Endothelial cell of hepatic sinusoid (primary cell): ENCODE measurements at regions not wholly inside any gene's neighbourhood (a gene's known extent, or its start where the extent isn't known, plus 50 kb on each side); places are given as distances from the start of the nearest gene placed in this dataset.

ENCODE experiments used
- in situ Hi-C: cut with HindIII; loops from 2 replicates; pipeline ENCODE4 v1.10.0; 2017; ENCODE audit warnings: low sequenced_read_pairs

GRCh38 chr9:82284758-82285157 lies 296.2 kb downstream of the SPATA31D1 start:
- in situ Hi-C loops: no loop called here

GRCh38 chr9:82295181-82295580 lies 306.6 kb downstream of the SPATA31D1 start:
- in situ Hi-C loops: no loop called here

- in situ Hi-C loops: no loop called here
These were observed 311.3 kb downstream of the SPATA31D1 start for GRCh38 chr9:82299870-82300269.

DNA sequence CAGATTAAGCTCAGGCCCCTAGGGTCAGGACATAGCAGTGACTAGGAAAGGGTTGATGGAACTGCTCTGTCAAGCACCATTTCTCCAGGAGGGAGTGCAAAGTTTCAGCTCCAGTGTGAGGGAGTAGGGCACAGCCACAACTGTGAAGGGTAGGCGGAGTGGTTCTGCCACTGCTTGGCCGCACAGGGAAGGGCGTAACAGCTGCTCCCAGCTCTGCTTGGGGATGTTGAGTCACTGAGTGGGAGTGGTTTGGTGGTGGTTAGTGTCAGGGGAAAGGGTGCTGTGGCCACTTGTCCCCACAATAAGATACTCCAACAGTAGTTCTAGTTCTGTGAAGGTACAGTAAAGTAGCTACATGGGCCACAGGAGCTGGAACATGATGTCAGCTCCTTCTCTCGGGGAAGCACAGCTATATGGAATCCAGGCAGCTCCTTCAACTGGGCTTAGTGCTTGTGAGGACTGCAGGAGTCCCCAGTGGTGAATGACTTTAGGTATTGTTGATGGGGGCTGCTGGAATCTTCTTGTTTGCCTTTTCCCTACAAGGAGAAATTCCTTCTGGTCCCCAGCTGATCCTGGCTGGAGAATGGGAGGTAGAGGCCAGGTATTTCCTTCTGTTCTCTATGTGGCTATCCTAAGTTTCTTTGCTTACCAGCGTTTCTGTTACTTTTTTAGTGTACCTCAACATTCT lies 314.5 kb downstream of the SPATA31D1 start:
- in situ Hi-C loops: no loop called here

- in situ Hi-C loops: no loop called here
These were observed 320.3 kb downstream of the SPATA31D1 start for GRCh38 chr9:82308836-82309235.

DNA sequence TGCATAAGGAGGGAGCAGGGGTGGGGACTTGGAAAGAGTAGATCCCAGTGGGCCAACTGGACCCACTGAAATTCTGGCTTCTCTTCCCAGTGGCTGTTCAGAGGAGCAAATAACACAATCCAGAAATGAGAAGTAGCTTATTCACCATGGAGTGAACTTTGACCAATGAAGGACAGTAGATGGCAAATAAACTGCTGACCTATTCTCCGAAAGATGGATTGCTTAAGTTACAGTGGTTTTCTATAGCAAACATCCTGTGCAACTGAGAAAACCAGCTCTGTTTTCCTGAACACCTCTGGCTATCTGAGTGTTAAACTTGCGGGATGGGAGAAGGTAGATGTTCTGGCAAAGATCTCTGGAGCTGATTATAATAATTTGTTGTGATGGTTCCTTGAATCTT lies 325.1 kb downstream of the SPATA31D1 start:
- in situ Hi-C loops: no loop called here

DNA sequence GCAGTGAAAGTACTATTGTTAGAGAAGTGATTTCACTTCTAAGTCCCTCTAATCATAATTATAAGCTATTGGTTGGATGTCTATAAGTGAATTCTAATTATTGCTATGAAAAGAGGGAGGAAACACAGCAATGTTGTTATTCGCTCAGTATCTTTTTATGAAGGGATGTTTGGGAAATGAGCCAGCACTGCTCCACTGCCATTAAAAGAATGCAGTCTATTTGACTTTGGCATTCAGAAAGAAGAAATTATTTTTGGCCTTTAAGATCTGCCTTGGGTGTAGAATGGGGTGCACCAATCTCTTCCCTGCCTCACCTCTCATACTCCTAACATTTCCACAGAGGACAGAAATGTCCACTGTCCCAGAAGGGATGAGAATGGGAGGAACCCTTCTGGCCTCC lies 332.0 kb downstream of the SPATA31D1 start:
- in situ Hi-C loops: no loop called here

DNA sequence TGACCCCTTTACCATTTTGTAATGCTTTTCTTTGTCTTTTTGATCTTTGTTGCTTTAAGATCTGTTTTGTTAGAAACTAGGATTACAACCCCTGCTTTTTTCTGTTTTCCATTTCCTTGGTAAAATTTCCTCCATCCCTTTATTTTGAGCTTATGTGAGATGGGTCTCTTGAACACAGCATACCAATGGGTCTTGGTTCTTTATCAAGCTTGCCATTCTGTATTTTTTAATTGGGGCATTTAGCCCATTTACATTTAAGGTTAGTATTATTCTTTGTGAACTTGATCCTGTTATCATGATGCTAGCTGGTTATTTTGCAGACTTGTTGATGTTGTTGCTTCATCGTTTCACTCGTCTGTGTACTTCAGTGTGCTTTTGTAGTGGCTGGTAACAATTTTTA lies 337.3 kb downstream of the SPATA31D1 start:
- in situ Hi-C loops: no loop called here

DNA sequence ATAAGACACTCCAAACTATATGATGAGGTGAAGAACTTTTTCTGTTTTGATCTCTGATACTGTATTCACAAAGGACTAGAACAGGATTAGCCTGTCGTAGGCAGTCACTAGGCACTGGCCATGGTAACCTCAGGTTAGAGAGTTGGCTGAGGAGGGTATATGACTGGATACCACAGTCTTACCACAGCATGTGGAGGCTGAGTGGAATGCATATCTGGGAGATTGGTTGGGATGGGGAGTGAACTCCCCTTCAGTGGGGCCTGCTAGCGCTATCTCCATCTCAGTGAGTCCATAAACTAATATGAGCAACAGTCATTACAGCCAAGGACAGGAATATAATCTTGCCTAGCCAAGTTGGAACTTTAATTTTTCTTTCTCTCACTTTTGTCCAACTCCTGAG lies 339.1 kb downstream of the SPATA31D1 start:
- in situ Hi-C loops: no loop called here

DNA sequence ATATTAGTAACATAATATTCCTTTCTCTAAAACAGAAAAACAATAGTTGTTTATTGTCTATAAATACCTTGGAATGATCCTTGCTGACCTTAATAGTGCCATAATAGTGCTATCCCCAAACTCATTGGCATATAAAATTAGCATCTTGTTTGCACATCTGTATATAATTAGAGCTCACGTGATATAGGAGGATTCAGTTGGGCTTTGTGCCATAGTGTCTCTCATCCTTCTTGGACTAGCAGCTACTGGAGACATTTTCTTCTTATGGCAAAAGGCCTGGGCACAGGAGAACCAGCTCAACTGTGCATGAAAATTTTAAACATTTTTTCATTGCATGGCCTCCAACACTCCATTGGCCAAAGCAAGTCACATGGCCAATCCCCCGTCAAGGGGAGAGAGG lies 342.5 kb downstream of the SPATA31D1 start:
- in situ Hi-C loops: no loop called here

DNA sequence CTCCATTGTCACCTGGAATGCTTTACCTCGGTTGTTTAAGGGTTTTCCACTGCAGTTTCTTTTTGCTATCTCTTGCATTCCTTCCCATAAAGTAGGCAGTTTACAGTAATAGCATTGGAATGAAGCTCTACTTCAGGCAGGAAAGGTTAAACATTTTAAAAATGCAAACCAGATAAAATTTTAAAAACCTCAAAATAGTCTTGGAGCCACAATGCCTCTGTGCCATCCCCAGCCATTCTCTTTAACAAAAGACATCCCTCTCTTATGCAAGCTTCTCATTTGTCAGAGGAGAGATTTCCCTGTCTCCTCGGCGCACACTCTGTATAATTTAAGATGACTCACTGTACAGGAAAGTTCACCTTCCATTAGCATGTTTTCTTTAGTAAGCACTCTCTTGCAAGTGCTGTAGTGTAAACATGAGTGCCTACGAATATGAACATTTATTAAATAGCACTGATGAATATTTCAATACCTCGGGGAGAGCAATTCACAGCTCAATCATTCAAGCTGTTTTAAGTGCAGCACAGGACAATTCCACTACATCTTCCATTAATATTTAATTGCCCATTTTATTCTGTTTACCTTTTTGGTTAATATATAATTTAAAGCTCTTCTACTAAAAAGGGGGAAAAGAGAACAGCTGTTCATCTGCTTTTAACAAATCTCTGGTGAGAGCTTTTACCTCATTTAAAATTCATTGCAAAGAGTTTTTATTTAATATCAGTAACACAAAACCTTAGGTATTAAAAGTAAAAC lies 343.6 kb downstream of the SPATA31D1 start:
- in situ Hi-C loops: no loop called here

DNA sequence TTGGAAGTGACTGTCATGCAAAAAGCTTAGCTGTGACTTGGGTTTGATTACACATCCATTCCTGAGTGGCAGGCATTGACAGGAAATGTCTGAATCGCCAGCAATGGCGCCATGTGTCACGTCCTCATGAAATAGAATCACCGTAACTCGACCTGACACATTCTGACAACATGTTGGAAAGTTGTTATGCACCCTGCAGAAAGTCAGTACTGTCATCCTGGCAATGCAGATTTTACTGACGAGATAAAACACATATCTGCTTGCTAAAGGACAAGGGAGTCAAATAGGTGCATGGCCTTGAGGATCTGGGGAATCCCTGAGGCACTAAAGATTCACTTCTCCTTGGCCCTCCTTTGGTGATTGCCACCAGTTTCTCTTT lies 344.2 kb downstream of the SPATA31D1 start:
- in situ Hi-C loops: no loop called here

GRCh38 chr9:82333671-82334070 lies 345.1 kb downstream of the SPATA31D1 start:
- in situ Hi-C loops: no loop called here

DNA sequence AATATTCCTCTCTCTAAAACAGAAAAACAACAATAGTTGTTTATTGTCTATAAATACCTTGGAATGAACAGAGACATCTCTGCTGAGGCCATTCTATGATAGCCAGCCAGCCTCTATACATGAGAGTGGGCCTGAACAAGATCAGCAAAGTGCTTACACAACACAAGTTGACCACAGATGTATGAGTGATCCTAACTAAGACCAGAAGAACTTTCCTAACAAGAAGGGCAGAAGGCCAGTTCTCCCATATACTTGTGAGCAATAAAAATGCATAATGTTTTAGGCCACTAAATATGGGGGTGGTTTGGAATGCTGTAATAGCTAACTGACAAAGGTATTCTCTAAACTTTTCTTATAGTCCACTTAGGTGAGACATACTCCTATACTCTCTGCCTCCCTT lies 345.7 kb downstream of the SPATA31D1 start:
- in situ Hi-C loops: no loop called here

GRCh38 chr9:82337351-82337750 lies 348.8 kb downstream of the SPATA31D1 start:
- in situ Hi-C loops: no loop called here

DNA sequence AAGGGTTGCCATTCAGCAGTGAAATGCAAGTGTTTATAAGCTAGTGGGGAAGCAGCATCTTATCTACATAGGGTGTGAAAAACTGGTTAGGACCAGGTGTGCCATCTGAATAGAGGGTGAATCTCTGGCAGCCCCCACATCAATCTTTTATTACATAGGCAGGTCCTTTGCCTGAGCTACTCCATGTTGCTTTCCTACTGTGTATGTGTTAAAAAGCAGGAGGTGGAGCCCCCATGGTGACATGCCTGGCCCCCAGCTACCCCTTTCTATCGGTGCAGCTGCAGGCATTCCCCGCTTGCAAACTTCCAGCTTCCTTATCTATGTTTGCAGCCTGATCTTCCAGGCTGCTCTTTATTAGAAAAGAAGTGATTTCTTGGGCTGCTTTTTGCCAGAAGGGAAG lies 353.5 kb downstream of the SPATA31D1 start:
- in situ Hi-C loops: no loop called here

GRCh38 chr9:82346040-82346439 lies 357.5 kb downstream of the SPATA31D1 start:
- in situ Hi-C loops: no loop called here

- in situ Hi-C loops: no loop called here
These were observed 365.2 kb downstream of the SPATA31D1 start for GRCh38 chr9:82353631-82354278.

- in situ Hi-C loops: no loop called here
These were observed 365.7 kb downstream of the SPATA31D1 start for GRCh38 chr9:82354279-82354659.

DNA sequence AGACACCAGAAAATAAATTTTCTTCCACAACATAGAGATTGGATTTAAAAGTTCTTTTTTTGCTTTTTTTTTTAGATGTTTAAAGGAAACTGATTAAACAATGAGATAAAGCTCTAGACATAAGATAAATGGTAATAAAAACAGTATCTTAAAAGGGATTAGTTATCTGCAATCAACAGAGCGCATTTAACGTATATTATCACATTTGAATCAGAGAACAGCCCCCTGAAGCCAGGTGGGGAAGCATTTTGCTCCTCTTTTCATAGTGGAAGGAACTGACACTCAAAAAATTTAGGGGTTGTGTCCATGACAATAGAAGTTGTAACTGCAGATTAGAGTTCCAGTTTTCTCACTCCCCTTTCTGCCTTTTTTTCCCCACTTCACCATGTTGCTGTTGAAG lies 367.6 kb downstream of the SPATA31D1 start:
- in situ Hi-C loops: no loop called here

DNA sequence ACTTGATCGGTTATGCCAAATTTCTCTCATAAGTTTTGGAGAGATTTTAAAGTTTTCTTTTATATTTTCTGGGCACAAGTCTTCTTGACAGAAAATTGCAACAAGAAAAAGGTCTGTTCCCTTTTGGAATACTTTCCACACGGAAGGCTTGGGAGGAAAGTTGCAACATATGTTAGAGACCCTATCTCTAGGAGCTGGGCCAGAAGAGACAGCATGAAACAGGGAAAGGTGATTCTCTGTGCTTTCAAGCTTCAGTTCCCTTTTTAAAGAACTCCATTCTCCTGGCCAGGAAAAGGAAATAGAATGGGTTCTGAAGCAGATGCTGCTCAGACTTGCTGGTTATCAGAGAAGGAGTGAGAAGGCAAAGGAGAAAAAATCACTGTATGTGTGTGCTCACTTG lies 368.3 kb downstream of the SPATA31D1 start:
- in situ Hi-C loops: no loop called here

- in situ Hi-C loops: no loop called here
These were observed 374.6 kb downstream of the SPATA31D1 start for GRCh38 chr9:82363198-82363597.
